DND-41 (cell line): ENCODE measurements at regions not wholly inside any gene's neighbourhood (a gene's known extent, or its start where the extent isn't known, plus 50 kb on each side); places are given as distances from the start of the nearest gene placed in this dataset.

Source experiments
- EZH2 ChIP-seq: IDR thresholded peaks from 3 replicates; pipeline ENCODE4 v1.6.1; 2012; ENCODE audit warnings: borderline replicate concordance, low read depth, mild to moderate bottlenecking, moderate library complexity, low read length, inconsistent platforms; ENCODE audit not compliant: severe bottlenecking
- TF ChIP-seq, protein P1 (sequence below): IDR thresholded peaks from 2 replicates; pipeline ENCODE4 v1.5.1; 2012; ENCODE audit warnings: borderline replicate concordance, low read length, moderate library complexity, mild to moderate bottlenecking; ENCODE audit not compliant: poor library complexity, severe bottlenecking; ENCODE audit errors: extremely low read depth

DNA sequence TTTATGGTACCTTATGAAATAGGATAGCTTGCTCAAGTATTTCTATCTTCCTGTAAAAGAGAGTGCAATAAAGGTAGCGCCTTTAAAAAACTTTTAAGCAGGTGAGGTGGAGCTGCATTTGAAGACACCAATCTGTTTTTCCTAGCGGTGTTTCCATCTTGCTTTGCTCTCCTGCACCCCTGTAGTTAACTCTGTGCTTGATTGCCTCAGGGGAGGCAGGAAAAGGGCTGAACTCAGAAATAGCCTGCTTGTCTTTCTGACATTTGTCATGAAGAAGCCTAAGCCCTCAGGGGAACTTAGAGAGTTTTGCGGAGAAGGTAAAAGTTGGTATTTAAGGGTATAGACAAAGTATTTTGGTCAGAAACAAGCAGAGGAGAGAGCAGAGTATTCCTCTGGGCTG lies 63.0 kb upstream of the TPRG1 start:
- TF ChIP-seq, protein P1, sequence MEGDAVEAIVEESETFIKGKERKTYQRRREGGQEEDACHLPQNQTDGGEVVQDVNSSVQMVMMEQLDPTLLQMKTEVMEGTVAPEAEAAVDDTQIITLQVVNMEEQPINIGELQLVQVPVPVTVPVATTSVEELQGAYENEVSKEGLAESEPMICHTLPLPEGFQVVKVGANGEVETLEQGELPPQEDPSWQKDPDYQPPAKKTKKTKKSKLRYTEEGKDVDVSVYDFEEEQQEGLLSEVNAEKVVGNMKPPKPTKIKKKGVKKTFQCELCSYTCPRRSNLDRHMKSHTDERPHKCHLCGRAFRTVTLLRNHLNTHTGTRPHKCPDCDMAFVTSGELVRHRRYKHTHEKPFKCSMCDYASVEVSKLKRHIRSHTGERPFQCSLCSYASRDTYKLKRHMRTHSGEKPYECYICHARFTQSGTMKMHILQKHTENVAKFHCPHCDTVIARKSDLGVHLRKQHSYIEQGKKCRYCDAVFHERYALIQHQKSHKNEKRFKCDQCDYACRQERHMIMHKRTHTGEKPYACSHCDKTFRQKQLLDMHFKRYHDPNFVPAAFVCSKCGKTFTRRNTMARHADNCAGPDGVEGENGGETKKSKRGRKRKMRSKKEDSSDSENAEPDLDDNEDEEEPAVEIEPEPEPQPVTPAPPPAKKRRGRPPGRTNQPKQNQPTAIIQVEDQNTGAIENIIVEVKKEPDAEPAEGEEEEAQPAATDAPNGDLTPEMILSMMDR = no peak
- no peak for TF ChIP-seq EZH2
